Karpas-422 (cell line): ENCODE measurements at regions not wholly inside any gene's neighbourhood (a gene's known extent, or its start where the extent isn't known, plus 50 kb on each side); places are given as distances from the start of the nearest gene placed in this dataset.

Source experiments
- DNase-seq: peaks from one replicate; pipeline ENCODE4 v3.0.0-alpha.2; 2015
- H2AFZ ChIP-seq: fragments of 200-600 bp; sonication (generic); 2 replicates; pipeline ENCODE4 v1.6.1; 2014; ENCODE audit warnings: antibody characterized with exemption, low read length, mixed read lengths
- H3K27ac ChIP-seq: fragments of 200-600 bp; sonication (generic); 2 replicates; pipeline ENCODE4 v1.5.1; 2014; ENCODE audit warnings: mild to moderate bottlenecking, low read length, moderate library complexity
- H3K27me3 ChIP-seq: fragments of 200-600 bp; sonication (generic); 2 replicates; pipeline ENCODE4 v1.6.1; 2014; ENCODE audit warnings: low read length, mixed read lengths
- H3K36me3 ChIP-seq: fragments of 200-600 bp; sonication (generic); 2 replicates; pipeline ENCODE4 v1.6.1; 2014; ENCODE audit warnings: low read length, mixed read lengths; ENCODE audit not compliant: insufficient read depth
- H3K4me1 ChIP-seq: fragments of 200-600 bp; sonication (generic); 2 replicates; pipeline ENCODE4 v1.6.1; 2014; ENCODE audit warnings: mild to moderate bottlenecking, low read length, mixed read lengths
- H3K4me2 ChIP-seq: fragments of 200-600 bp; sonication (generic); 2 replicates; pipeline ENCODE4 v1.6.1; 2014; ENCODE audit warnings: low read length, low read depth, mild to moderate bottlenecking; ENCODE audit not compliant: poor library complexity, severe bottlenecking
- H3K4me3 ChIP-seq: fragments of 200-600 bp; sonication (generic); 2 replicates; pipeline ENCODE4 v1.5.1; 2014; ENCODE audit warnings: mild to moderate bottlenecking, antibody characterized with exemption, low read length, mixed read lengths
- H3K79me2 ChIP-seq: fragments of 200-600 bp; sonication (generic); 2 replicates; pipeline ENCODE4 v1.6.1; 2014; ENCODE audit warnings: mild to moderate bottlenecking, low read length, mixed read lengths
- H3K9ac ChIP-seq: fragments of 200-600 bp; sonication (generic); 2 replicates; pipeline ENCODE4 v1.6.0; 2014; ENCODE audit warnings: low read length
- H3K9me2 ChIP-seq: fragments of 200-600 bp; sonication (generic), shearing (Covaris generic); replicated peaks from 2 replicates; pipeline ENCODE4 v1.6.0; 2014; ENCODE audit warnings: mild to moderate bottlenecking, low read length, moderate library complexity; ENCODE audit not compliant: insufficient read depth
- H3K9me3 ChIP-seq: fragments of 300-700, 200-600 bp; sonication (generic); 2 replicates; pipeline ENCODE4 v1.6.1; 2014; ENCODE audit warnings: low read length, mixed read lengths
- H4K20me1 ChIP-seq: fragments of 200-600 bp; sonication (generic); 2 replicates; pipeline ENCODE4 v1.6.1; 2014; ENCODE audit warnings: mild to moderate bottlenecking, antibody characterized with exemption, low read length, low read depth; ENCODE audit not compliant: insufficient read depth

- H3K27me3 ChIP-seq = no peaks in the 10 kb centered on the region
- no peak overlapping the region for H3K4me3 ChIP-seq
- no peak overlapping the region for H3K27ac ChIP-seq
- no peaks in the 10 kb centered on the region for H3K9me3 ChIP-seq
- no peaks in the 10 kb centered on the region for H3K4me1 ChIP-seq
- no peaks in the 10 kb centered on the region for H3K79me2 ChIP-seq
- no peak overlapping the region for H3K4me2 ChIP-seq
- H2AFZ ChIP-seq = no peak overlapping the region
- no peak for DNase-seq
- H3K9me2 ChIP-seq = no peaks in the 10 kb centered on the region
- no peaks in the 10 kb centered on the region for H3K36me3 ChIP-seq
- H3K9ac ChIP-seq = no peak overlapping the region
- H4K20me1 ChIP-seq = no peaks in the 10 kb centered on the region
These were observed 108.8 kb upstream of the TRIB2 start for GRCh38 chr2:12607971-12608370.

- H3K4me2 ChIP-seq = no peak overlapping the region
- H3K36me3 ChIP-seq = no peaks in the 10 kb centered on the region
- H4K20me1 ChIP-seq = no peaks in the 10 kb centered on the region
- H3K9me3 ChIP-seq = no peaks in the 10 kb centered on the region
- no peak overlapping the region for H3K4me3 ChIP-seq
- no peak overlapping the region for H3K27ac ChIP-seq
- no peak overlapping the region for H2AFZ ChIP-seq
- no peaks in the 10 kb centered on the region for H3K9me2 ChIP-seq
- H3K9ac ChIP-seq = no peak overlapping the region
- DNase-seq = no peak
- no peaks in the 10 kb centered on the region for H3K27me3 ChIP-seq
- no peaks in the 10 kb centered on the region for H3K4me1 ChIP-seq
- H3K79me2 ChIP-seq = no peaks in the 10 kb centered on the region
These were observed 106.4 kb upstream of the TRIB2 start for GRCh38 chr2:12610314-12610713.

GRCh38 chr2:12612168-12612567 lies 104.6 kb upstream of the TRIB2 start:
- H3K9me2 ChIP-seq = no peaks in the 10 kb centered on the region
- DNase-seq = no peak
- no peak overlapping the region for H3K9ac ChIP-seq
- no peaks in the 10 kb centered on the region for H3K27me3 ChIP-seq
- no peaks in the 10 kb centered on the region for H3K9me3 ChIP-seq
- H3K4me1 ChIP-seq = peaks cover 5% of the 10 kb centered on the region
- H3K36me3 ChIP-seq = no peaks in the 10 kb centered on the region
- no peak overlapping the region for H3K27ac ChIP-seq
- no peak overlapping the region for H3K4me2 ChIP-seq
- no peaks in the 10 kb centered on the region for H4K20me1 ChIP-seq
- no peaks in the 10 kb centered on the region for H3K79me2 ChIP-seq
- no peak overlapping the region for H2AFZ ChIP-seq
- H3K4me3 ChIP-seq = no peak overlapping the region

GRCh38 chr2:12612671-12613070 lies 104.1 kb upstream of the TRIB2 start:
- Histone ChIP-seq H3K4me3 (no peak overlapping the region), H3K4me1 (peaks cover 9% of the 10 kb centered on the region), H3K9ac (no peak overlapping the region), H3K4me2 (no peak overlapping the region), H3K36me3 (no peaks in the 10 kb centered on the region), H3K27ac (no peak overlapping the region), H3K79me2 (no peaks in the 10 kb centered on the region), H3K9me2 (no peaks in the 10 kb centered on the region), H2AFZ (no peak overlapping the region), H3K9me3 (no peaks in the 10 kb centered on the region), H3K27me3 (no peaks in the 10 kb centered on the region), H4K20me1 (no peaks in the 10 kb centered on the region)
- DNase-seq = no peak

GRCh38 chr2:12613137-12613835 lies 103.5 kb upstream of the TRIB2 start:
- H4K20me1 ChIP-seq = no peaks in the 10 kb centered on the region
- H3K36me3 ChIP-seq = no peaks in the 10 kb centered on the region
- no peaks in the 10 kb centered on the region for H3K79me2 ChIP-seq
- H3K4me2 ChIP-seq = no peak overlapping the region
- H3K9me2 ChIP-seq = no peaks in the 10 kb centered on the region
- H3K27ac ChIP-seq = no peak overlapping the region
- H3K4me3 ChIP-seq = no peak overlapping the region
- H3K27me3 ChIP-seq = no peaks in the 10 kb centered on the region
- peak; percentile 38 for DNase-seq
- H3K4me1 ChIP-seq = peaks cover 9% of the 10 kb centered on the region
- H3K9ac ChIP-seq = no peak overlapping the region
- H2AFZ ChIP-seq = no peak overlapping the region
- no peaks in the 10 kb centered on the region for H3K9me3 ChIP-seq

GRCh38 chr2:12615509-12615908 lies 101.2 kb upstream of the TRIB2 start:
- Histone ChIP-seq H3K4me3 (no peak overlapping the region), H3K9me2 (no peaks in the 10 kb centered on the region), H3K79me2 (no peaks in the 10 kb centered on the region), H3K27ac (no peak overlapping the region), H3K27me3 (no peaks in the 10 kb centered on the region), H3K4me1 (peaks cover 9% of the 10 kb centered on the region), H3K9ac (no peak overlapping the region), H3K36me3 (no peaks in the 10 kb centered on the region), H2AFZ (no peak overlapping the region), H4K20me1 (no peaks in the 10 kb centered on the region), H3K9me3 (no peaks in the 10 kb centered on the region), H3K4me2 (no peak overlapping the region)
- no peak for DNase-seq

- Histone ChIP-seq H3K9me3 (no peaks in the 10 kb centered on the region), H3K36me3 (no peaks in the 10 kb centered on the region), H3K4me1 (peaks cover 9% of the 10 kb centered on the region), H3K79me2 (no peaks in the 10 kb centered on the region), H4K20me1 (no peaks in the 10 kb centered on the region), H3K27ac (no peak overlapping the region), H3K27me3 (no peaks in the 10 kb centered on the region), H3K4me3 (no peak overlapping the region), H2AFZ (no peak overlapping the region), H3K9me2 (no peaks in the 10 kb centered on the region), H3K4me2 (peak overlapping the region; percentile 34), H3K9ac (no peak overlapping the region)
- DNase-seq = no peak
These were observed 100.1 kb upstream of the TRIB2 start for GRCh38 chr2:12616456-12617156.

- H3K9me3 ChIP-seq = no peaks in the 10 kb centered on the region
- peaks cover 9% of the 10 kb centered on the region for H3K4me1 ChIP-seq
- H3K9ac ChIP-seq = no peak overlapping the region
- H2AFZ ChIP-seq = peak overlapping the region; percentile 83; the same call in 1 of the 2 replicates
- DNase-seq = peak; percentile 66
- H3K79me2 ChIP-seq = no peaks in the 10 kb centered on the region
- no peaks in the 10 kb centered on the region for H4K20me1 ChIP-seq
- H3K27me3 ChIP-seq = no peaks in the 10 kb centered on the region
- no peak overlapping the region for H3K27ac ChIP-seq
- peak overlapping the region; percentile 34 for H3K4me2 ChIP-seq
- H3K4me3 ChIP-seq = no peak overlapping the region
- H3K9me2 ChIP-seq = no peaks in the 10 kb centered on the region
- H3K36me3 ChIP-seq = no peaks in the 10 kb centered on the region
These were observed 99.4 kb upstream of the TRIB2 start for GRCh38 chr2:12617366-12617765.
